ENCODE measurements at regions not wholly inside any gene's neighbourhood (a gene's known extent, or its start where the extent isn't known, plus 50 kb on each side); places are given as distances from the start of the nearest gene placed in this dataset.

DNA sequence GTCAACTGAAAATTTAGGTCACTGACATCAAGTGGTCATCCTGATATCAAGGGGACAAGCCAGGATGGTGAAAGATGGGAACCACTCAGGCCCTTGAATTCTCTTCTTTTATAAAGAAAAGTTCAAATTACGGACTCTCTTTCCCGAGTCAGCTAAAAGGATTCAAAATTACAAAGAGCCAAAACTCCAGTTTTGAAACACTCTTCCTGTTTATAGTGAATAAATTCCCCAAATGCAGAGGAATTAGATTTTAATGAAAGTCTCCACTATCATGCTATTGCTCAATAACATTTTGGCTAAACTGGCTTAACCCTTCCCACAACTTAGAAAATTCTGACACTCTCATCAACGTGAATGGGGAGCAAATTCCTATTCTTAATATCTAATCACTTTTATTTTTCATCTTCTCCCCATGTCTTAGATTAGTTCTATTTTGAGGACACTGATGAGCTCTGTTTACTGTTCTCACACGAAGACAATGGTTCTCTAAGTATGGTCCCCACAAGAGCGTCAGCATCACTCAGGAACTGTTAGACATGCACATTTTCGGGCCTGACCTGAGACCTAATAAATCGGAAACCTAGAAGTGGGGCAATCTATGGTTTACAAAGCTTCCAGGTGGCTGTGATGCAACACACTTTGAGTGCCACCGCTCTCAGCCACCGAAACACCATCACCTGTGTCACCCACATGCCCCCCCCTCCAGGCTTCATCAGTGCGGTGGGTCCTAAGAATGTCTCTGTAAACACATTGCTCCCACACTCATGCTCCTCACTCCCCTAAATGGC, 64.4 kb upstream of the TIAM1 start:
- TF ChIP-seq, protein P1, sequence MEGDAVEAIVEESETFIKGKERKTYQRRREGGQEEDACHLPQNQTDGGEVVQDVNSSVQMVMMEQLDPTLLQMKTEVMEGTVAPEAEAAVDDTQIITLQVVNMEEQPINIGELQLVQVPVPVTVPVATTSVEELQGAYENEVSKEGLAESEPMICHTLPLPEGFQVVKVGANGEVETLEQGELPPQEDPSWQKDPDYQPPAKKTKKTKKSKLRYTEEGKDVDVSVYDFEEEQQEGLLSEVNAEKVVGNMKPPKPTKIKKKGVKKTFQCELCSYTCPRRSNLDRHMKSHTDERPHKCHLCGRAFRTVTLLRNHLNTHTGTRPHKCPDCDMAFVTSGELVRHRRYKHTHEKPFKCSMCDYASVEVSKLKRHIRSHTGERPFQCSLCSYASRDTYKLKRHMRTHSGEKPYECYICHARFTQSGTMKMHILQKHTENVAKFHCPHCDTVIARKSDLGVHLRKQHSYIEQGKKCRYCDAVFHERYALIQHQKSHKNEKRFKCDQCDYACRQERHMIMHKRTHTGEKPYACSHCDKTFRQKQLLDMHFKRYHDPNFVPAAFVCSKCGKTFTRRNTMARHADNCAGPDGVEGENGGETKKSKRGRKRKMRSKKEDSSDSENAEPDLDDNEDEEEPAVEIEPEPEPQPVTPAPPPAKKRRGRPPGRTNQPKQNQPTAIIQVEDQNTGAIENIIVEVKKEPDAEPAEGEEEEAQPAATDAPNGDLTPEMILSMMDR (conservative IDR thresholded peaks at IDR 0.05; ENCODE audit: low read depth, low read length) = no peak
- DNase-seq (ENCODE audit: low read depth) = no peak
- H3K4me3 ChIP-seq (ENCODE audit: low read length) = no peak overlapping the region

DNA sequence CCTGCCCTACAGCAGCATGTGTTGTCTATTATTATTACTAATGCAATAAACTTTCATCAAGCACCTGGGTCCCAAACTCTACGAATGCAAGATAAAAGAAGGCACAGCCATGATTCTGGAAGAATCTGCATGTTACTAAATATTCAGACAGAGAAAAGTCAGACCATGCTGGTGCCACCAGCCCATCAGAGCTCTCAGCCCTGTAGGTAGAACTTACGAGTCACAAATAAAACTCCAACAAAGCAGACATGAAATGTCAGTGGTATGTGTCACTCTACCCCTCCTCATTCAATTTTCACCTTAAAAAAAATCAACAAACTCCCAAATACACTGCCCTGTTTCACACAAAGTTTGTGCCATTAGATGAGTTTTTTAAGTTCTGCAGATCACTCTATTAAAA, 62.4 kb upstream of the TIAM1 start:
- no peak overlapping the region for H3K4me3 ChIP-seq (ENCODE audit: low read length)
- TF ChIP-seq, protein P1 (conservative IDR thresholded peaks at IDR 0.05; ENCODE audit: low read depth, low read length) = no peak
- DNase-seq (ENCODE audit: low read depth) = no peak

DNA sequence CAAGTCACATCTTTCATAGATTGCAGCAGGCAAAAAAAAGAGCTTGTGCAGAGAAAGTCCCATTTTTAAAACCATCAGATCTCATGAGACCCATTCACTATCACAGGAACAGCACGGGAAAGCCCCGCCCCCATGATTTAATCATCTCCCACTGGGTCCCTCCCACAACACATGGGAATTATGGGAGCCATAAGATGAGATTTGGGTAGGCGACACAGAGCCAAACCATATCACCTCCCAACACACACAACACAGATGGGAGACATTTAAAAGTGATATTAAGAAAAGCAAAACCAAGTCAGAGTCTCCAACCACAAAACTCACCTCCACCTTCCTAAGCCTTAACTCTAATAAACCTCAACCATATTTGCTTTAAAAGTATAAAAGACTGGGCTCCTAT, 61.5 kb upstream of the TIAM1 start:
- no peak for DNase-seq (ENCODE audit: low read depth)
- no peak overlapping the region for H3K4me3 ChIP-seq (ENCODE audit: low read length)
- TF ChIP-seq, protein P1 (conservative IDR thresholded peaks at IDR 0.05; ENCODE audit: low read depth, low read length) = no peak

DNA sequence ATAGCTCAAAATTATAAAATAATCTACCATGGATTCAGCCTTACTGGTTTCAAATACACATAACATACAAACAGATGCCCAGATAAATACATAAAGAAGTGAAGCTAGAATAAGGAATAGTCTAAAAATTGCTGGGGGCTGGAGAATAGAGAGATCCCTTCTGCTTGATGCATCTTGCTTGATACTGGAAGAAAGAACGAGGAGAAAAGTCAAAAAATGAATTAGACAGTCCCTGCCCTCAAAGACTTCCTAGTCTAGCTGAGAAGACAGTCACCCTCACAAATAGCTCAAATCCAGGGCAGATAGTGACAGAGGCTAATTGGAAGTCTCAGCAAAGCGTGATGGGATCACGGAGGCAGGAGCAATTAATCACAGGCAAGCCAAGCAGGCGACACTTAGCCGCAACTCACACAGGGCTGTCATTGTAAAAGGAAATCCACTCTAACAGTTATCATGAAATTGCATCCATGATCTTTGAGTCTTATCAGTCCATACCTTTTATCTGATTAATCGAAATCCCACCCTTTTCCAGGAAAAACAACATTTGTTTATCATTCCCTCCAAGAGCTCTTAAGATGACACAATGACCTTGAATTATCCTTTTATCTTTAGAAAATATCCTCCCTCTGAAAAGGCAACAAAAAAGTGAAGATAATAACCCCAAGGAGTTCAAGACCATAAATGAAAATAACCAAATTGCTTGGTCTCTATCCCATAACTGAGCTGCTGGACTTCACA, 59.7 kb upstream of the TIAM1 start:
- DNase-seq (ENCODE audit: low read depth) = no peak
- H3K4me3 ChIP-seq (ENCODE audit: low read length) = no peak overlapping the region
- TF ChIP-seq, protein P1 (conservative IDR thresholded peaks at IDR 0.05; ENCODE audit: low read depth, low read length) = no peak

DNA sequence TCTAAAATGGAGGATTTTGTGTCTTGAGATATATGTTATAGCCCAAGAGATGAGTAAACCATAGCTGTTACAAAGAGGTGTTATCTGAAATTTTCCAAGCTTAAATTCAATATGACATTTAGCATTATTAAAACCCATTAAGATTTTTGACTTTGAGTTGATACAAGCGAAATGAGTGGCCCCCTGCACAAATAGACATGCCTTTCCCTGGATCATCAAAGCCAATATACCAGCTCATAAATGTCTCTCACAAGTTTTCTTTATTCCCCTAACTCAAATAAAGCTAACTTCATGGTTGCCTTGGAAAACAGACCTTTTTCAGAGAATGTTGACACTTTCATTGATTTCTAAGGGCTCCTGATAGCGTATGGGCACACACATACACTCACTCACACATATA, 55.5 kb upstream of the TIAM1 start:
- DNase-seq (ENCODE audit: low read depth) = no peak
- TF ChIP-seq, protein P1 (conservative IDR thresholded peaks at IDR 0.05; ENCODE audit: low read depth, low read length) = no peak
- no peak overlapping the region for H3K4me3 ChIP-seq (ENCODE audit: low read length)

DNA sequence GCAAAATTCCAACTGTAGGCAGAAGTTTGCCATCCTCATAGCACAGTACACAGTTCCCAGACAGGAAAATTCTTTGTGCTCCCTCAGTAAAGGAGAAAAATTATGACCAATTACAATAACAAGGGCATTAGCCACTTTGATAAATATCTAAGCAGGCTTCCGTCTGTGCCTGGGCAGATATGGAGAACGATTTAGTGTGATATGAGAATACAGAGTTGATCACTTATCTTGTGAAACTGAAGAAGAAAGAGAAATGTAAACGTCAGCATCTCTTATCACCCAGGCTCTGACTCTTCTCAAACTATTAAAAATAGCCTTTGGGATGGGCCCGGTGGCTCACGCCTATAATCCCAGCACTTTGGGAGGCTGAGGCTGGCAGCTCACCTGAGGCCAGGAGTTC, 54.5 kb upstream of the TIAM1 start:
- DNase-seq (ENCODE audit: low read depth) = no peak
- no peak overlapping the region for H3K4me3 ChIP-seq (ENCODE audit: low read length)
- TF ChIP-seq, protein P1 (conservative IDR thresholded peaks at IDR 0.05; ENCODE audit: low read depth, low read length) = no peak

DNA sequence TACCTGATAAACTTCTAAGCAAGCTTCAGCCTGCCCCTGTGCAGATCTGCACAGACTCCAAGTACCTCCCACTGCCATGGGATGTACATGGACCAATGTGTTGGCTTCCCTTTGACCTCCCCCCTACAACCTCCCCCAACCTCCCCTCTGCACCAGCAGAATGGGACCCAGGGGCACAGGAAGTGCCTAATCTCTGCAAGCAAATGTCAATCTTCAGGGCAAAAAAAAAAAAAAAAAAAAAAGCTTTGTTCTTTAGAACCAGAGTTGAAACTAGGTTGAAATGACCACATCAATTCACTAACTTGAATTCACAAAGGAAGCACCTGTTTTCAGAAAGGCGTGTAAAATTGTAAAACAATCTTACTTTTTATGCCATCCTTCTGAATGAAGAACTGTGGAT, 53.9 kb upstream of the TIAM1 start:
- no peak overlapping the region for H3K4me3 ChIP-seq (ENCODE audit: low read length)
- DNase-seq (ENCODE audit: low read depth) = no peak
- TF ChIP-seq, protein P1 (conservative IDR thresholded peaks at IDR 0.05; ENCODE audit: low read depth, low read length) = no peak

Measured in retinal pigment epithelial cell (primary cell).